Skin of body (tissue), 1 donor: ENCODE measurements at regions not wholly inside any gene's neighbourhood (a gene's known extent, or its start where the extent isn't known, plus 50 kb on each side); places are given as distances from the start of the nearest gene placed in this dataset.
A peak's percentile ranks its signal among the peaks of the same experiment; 100 is the strongest.

Experiments
- DNase-seq: peaks from one replicate; lab custom pipeline; 2025; lab: John Stamatoyannopoulos, UW

DNA sequence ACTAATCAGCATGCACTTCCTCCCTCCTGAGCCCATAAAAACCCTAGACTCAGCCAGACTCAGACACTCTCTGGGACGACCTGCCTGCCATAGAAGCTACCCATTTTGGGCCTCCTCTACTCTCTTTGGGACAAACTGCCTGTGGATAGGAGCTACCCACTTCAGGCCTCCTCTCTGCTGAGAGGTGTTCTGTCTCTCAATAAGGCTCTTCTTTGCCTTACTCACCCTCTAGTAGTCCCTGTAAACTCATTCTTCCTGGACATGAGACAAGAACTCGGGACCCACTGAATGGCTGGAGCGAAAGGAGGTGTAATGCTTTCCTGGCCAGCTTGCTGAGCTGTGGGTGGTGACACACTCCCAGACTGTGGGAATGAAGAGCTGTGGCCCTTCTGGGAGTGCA, 424.8 kb upstream of the FZD8 start:
- DNase-seq, result no peak

GRCh38 chr10:36066102-36066501, 424.0 kb upstream of the FZD8 start:
- no peak for DNase-seq

DNA sequence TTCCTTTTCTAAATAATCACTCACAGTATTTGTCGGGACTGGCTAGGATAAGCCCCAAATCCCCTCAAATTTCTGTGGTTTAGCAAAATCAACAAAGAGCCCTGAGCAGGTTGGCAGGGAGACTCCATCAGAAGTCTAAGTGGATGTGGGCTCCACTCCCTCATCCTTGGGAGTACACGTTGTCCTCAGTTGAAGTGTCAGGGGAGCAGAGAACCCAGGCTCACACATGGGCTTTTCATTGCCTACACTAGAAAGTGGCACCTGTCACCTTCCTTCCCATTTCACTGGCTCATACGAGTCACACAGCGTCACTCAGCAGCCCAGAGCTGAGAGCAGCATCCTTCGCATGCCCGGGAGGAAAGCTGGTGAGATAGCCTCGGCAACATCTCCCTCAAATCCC, 421.3 kb upstream of the FZD8 start:
- no peak for DNase-seq

DNA sequence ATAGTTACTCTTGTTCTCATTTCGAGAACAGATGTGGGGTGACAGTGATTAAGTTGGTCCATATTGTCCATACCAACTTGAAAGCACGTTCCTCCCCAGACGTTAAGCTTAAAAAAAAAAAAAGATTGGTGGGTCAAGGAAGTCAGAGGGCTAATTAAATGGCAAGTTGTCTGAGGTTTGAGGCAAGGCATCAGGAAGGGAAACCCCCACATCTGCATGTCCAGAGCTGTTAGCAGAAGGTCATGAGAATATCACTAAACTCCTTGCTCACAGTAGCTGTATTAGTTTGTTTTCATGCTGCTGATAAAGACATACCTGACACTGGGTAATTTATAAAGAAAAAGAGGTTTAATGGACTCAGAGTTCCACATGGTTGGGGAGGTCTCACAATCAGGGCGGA, 415.6 kb upstream of the FZD8 start:
- DNase-seq, result no peak

DNA sequence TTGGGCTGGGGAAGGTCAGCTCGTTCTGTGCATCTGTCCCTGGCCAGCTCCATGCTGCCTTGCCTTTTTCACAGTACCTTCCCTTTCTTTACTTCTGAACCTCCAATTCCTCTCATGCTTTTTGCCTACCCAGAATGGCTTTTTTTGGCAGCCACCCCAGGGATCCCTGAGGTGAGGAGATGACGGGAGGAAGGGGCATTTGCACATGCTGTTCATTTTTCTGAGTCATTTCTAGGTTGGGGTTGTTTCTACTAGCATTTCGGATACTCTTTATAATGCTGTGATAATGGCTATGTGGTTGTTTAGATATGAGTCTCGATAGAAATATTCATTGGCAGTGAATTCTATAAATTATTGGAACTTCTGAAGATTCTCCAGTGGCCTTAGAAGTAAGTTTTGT, 415.1 kb upstream of the FZD8 start:
- no peak for DNase-seq

- no peak for DNase-seq
Measured at GRCh38 chr10:36053775-36054174, 411.7 kb upstream of the FZD8 start.

- no peak for DNase-seq
Measured at GRCh38 chr10:36053271-36053670, 411.2 kb upstream of the FZD8 start.

DNA sequence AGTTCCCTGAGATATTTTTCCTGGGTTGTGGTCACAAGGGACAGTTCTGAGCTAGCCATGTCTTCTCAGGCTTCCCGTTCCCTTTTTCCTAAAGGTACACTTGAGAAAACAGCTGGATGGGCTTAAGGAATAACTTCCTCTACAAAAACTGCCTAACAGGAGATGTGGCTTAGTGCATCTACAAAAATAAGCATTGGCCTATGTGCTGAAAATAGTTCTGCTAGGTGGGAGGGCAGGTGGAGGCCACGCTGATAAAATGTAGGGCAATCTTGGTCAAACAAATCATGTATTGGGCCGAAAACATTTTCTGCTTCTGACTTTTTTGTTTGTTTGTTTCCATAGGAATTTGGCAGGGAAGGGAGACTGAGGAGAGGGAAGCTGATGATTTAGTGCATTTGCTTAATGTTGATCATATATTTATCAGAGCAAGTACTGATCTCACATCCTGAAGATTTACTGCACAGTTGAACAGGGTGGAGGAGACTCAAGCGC, 409.4 kb upstream of the FZD8 start:
- DNase-seq, result peak; percentile 55

DNA sequence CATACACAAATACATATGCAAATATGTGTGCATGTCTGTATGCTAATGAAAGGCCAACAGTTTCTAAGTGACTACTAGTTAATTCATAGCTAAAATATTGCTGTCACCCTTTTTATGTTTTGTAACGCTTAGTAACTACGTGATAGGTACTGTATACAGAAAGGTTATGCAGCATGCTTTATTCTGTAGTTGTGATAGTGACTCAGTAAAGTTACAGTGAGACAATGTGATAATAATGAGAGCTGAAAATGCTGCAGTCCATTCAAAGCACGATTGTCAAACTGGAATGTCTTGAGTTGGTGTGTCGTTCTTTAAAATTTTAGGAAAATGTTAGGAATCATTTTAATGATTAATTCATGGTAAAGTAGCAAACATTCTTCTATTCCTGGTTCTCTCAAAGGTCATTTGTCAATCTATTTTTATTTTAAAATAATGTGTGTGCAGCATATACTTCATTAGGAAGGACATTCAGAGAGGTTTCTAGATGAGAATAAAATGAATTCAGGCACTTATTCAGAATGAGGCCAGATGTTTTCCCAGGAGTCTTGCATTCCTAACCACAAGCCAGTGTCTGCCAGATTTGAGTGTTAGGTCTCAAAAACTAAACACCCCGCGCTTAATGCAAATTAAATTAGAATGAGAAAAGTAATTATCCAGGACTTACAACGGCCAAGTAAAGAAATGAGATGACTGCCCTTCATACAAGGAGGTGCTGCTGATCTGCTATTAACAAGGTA, 408.8 kb upstream of the FZD8 start:
- peak; percentile 55 for DNase-seq

GRCh38 chr10:36048780-36049179, 406.7 kb upstream of the FZD8 start:
- DNase-seq, result no peak

GRCh38 chr10:36048236-36048635, 406.1 kb upstream of the FZD8 start:
- DNase-seq, result no peak

DNA sequence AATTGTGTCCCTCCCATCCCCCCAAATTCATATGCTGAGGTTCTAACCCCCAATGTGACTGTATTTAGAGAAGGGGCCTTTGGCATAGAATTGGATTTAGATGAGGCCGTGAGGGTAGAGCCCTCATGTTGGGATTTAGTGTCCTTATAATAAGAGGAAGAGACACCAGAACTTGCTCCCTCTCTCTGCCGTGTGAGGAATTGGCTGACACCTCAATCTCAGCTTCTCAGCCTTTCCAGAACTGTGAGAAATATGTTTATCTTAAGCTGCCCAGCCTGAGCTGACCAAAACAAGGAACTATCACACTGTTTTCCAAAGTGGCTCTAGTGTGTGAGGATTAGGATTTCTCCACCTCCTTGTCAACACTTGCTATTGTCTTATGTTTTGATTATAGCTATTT, 400.0 kb upstream of the FZD8 start:
- no peak for DNase-seq

- DNase-seq, result no peak
Measured at GRCh38 chr10:36038316-36038955, 396.3 kb upstream of the FZD8 start.

DNA sequence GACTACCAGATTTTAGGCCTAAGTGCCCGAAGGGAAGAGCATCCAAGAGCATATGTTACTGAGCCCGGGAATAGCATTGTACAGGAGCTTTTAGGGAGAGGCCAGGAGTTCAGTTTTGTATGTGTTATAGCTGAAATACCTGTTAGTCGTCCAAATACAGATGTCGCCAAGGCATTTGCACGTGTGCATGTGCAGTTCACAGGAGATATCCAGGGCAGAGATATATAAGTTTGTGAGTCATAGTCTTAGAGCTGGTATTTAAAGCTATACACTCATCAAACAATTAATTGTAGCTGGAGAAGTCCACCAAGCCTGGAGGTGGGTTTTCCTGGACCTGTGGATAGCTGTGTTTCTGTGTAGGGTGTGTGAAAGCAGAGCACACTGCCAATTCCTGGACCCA, 394.0 kb upstream of the FZD8 start:
- DNase-seq, result no peak

GRCh38 chr10:36033808-36034207, 391.7 kb upstream of the FZD8 start:
- no peak for DNase-seq

DNA sequence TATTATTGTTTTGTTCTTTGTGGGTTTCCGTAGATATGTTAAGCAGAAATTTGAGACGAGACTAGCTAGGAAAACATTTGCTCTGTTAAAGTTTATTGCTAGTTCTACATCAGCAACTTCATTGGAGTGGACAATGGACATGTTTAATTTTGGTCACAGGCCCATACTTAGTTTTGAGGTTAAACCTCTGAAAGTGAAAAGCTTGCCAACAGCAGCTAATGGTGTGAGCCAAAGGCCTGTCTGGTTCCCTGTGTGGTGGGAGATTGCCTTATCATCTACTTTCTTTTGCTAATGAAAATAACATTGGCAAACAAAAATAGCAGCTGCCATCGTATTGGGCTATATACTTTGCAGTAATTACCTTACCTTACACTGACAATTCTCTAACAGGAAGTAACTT, 388.4 kb upstream of the FZD8 start:
- no peak for DNase-seq

DNA sequence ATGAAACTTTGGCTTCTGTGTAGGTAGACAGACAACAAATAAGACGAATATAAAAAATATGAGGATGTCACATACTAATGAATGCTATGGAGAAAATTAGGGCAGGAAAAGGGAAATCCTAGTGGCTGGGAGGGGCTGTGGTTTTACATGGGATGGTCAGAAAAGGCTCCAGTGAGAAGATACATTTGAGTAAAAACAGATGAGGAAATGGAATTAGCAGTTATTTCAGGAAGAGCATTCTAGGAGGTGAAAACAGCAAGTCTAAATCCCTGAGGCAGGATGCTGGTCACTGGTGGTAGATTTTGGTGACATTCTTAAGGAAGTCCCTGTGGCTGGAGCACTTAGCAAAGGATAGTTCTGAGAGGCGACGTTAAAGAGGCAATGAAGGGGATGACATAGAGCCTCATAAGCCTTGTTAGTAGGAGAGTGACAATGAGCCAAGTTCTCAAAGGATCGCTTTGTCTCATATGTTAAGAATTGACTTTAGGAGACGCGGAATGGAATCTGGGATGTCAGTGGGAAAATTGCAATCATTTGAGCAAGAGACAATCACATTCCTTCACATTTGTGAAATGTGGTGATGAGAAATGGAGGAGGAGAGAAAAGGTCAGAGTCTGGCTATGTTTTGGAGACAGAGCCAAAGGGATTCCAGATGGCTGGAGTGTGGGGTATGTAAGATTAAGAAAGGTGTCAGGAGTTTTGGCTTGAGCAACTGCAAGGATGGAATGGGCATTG, 384.7 kb upstream of the FZD8 start:
- no peak for DNase-seq

DNA sequence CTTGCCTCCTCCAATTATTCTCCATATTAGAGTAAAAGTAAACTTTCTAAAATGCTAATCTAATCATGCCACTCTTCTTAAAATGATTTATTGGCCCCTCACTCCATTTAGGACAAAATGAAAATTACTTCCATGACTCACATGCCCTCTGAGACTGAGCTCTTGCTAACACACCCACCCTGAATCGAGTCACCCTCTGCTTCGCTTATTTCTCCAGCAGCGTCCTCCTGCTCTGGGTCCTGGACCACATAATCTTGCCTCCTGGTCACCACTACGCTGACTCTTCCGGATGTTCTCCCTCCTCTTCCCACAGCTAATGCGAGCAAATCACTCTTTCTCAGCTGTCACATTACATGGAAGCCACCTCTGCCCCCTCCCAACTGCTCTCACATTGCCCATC, 384.0 kb upstream of the FZD8 start:
- DNase-seq, result no peak

- DNase-seq, result no peak
Measured at GRCh38 chr10:36023939-36024338, 381.8 kb upstream of the FZD8 start.

- no peak for DNase-seq
Measured at GRCh38 chr10:36021096-36021495, 379.0 kb upstream of the FZD8 start.

GRCh38 chr10:36019749-36020148, 377.7 kb upstream of the FZD8 start:
- DNase-seq, result no peak

- DNase-seq, result no peak
Measured at GRCh38 chr10:36018996-36019395, 376.9 kb upstream of the FZD8 start.

GRCh38 chr10:36017137-36017536, 375.0 kb upstream of the FZD8 start:
- DNase-seq, result no peak
